CD1c-positive myeloid dendritic cell (primary cell): ENCODE measurements at regions not wholly inside any gene's neighbourhood (a gene's known extent, or its start where the extent isn't known, plus 50 kb on each side); places are given as distances from the start of the nearest gene placed in this dataset.

Experiments used
- DNase-seq: peaks from one replicate; pipeline ENCODE4 v3.0.0-alpha.2; 2016; ENCODE audit errors: extremely low spot score

GRCh38 chr4:132860976-132861375 lies 288.1 kb upstream of the PCDH10 start:
- DNase-seq = no peak

DNA sequence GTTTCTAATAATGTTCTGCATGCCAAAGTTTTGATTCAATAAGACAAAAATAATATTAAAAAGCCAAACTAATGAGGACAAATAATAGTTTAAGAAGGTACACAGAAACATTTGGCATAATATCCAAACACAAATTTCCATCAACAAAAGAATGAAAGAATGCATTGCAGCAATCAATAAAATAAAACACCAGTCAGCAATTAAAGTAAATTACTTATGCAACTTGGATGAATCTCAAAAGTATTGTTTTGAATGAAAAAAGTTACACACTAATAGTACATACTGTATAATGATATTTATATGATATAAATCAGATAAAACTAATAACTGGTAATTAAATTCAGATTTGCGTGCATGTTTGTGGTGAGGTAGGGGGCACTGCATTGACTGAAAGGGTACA lies 285.5 kb upstream of the PCDH10 start:
- DNase-seq = no peak

DNA sequence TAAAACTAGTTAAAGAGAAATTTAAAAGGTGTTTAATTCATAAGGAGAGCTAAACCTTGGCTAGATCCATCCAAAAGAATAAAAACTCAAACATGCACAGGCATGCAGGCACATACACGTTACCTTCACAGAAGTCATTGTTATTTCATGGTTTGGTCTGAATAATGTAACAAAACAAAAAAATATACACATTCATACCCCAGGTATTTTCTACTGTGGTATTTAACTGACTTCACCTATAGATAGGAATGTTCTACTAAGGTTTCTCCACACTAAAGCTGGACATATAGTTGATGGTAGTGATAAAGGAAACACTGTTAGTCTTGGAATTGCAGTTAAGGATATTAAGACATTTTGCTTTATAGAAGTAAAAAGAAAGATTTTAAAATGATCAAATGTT lies 283.6 kb upstream of the PCDH10 start:
- no peak for DNase-seq

GRCh38 chr4:132865922-132866321 lies 283.2 kb upstream of the PCDH10 start:
- no peak for DNase-seq

GRCh38 chr4:132866616-132867015 lies 282.5 kb upstream of the PCDH10 start:
- no peak for DNase-seq

DNA sequence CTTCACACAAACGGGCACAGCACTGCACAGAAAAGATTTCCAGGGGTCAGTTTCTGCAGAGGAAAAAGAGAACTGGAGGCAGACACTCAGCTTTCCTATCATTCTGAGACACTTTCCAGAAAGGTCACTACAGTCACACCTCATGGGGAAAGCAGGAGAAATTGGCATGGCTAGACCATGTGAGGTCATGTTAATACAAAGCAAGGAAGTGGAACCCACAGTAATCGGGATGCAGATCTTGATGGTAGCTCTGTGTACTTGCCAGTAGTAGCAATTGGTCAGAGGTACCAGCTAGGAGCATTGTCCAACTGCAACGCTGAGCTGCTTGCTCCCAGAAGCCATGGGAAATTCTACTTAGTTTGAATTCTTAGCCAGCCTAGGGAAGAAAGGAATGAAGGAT lies 255.3 kb upstream of the PCDH10 start:
- DNase-seq = no peak

DNA sequence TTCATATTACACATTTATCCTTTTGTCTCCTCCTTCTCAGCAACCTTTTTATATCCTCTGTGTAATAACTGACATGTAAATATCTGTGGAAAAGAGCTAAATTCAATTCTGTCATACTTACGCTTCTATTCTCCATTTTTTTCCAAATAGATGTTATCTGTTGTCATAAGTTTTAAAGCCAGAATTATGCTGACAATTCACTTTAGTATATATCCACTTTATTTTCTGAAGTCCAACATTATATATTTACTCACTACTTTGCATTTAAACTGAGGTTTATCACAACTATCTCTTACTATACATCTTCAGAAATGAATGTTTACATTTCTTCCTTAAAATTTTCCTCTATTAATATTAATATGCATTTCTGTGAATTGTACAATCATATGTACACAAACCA lies 247.9 kb upstream of the PCDH10 start:
- no peak for DNase-seq

GRCh38 chr4:132910229-132910748 lies 238.8 kb upstream of the PCDH10 start:
- DNase-seq = no peak

- DNase-seq = no peak
Measured at GRCh38 chr4:132918096-132918495, 231.0 kb upstream of the PCDH10 start.

GRCh38 chr4:132923516-132923915 lies 225.6 kb upstream of the PCDH10 start:
- DNase-seq = no peak

- no peak for DNase-seq
Measured at GRCh38 chr4:132934911-132935310, 214.2 kb upstream of the PCDH10 start.

DNA sequence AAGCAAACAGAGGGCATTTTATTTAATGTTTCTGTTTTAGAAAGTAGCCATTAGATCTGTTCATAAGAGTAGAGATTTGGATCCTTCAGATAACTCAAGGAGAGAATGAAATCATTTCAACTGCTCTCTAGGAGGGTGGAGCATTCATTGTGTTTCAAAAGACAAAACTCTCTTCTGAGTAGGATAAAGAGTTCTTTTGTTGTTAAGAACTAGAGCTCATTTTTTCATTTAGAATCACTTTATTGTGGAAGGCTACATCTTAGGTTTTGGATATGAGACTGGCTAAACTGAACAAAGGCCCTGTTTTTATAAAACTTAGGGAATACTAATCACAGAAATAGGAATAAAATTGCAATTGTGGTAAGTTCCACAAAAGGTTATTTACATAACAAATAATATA lies 193.9 kb upstream of the PCDH10 start:
- DNase-seq = no peak

- no peak for DNase-seq
Measured at GRCh38 chr4:132956962-132957361, 192.1 kb upstream of the PCDH10 start.

DNA sequence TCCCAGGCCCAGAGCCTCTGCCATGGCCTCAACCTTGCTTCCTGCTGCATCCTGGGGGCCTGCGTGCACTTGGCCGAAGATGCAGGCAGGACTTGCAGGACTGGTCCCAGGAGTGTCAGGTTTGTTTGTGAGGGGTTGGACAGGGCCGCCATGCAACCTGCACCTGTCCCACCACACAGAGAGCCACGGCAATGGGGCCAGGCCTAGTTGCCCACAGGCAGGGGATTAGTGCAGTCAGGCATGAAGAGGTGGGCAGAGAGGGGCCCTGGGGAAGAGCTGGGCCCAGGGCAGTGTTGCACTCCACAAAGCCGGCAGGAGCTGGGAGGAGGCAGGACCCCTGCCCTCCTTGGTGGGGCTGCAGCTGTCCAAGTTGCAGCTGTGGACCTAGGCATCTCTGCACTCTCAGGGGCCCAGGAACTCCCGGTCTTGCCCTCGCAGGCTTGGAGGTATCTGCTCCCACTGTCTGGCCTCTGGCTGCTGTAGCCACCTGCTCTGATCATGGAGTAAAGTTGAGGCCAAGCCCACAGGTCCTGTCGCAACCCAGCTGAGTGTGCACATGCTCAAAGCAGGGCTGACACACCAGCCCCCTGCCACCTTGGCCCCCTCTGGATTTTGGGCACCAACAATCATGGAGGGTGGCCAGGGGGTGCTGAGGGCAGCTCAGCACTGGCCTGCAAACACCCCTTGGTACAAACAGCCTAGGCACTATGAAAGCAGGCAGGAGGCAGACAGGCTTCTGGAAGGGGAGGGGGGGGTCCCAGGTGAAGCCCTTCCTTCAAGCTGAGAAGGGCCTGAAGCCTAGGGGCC lies 190.4 kb upstream of the PCDH10 start:
- DNase-seq = no peak

- no peak for DNase-seq
Measured at GRCh38 chr4:132981611-132982010, 167.5 kb upstream of the PCDH10 start.

- DNase-seq = no peak
Measured at GRCh38 chr4:132982151-132982550, 166.9 kb upstream of the PCDH10 start.

- DNase-seq = no peak
Measured at GRCh38 chr4:132991111-132991510, 158.0 kb upstream of the PCDH10 start.

DNA sequence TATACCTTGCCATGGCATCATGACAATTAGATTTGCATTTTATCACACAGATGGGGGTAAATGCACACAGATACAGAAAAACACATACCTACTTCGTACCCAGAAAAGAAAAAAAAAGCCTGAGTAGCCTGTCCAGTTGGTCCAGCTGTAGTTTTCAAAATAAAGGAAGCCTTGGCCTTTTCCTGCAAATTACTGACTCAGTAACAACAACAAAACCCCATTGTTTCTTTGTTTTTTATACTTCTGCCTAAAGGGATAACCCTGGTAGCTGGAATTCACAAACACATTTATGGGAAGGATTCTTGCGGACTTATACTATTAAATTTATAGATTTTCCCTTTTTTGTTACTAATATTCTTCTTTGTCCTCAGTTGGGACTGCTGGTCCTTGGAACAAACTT lies 156.4 kb upstream of the PCDH10 start:
- no peak for DNase-seq

DNA sequence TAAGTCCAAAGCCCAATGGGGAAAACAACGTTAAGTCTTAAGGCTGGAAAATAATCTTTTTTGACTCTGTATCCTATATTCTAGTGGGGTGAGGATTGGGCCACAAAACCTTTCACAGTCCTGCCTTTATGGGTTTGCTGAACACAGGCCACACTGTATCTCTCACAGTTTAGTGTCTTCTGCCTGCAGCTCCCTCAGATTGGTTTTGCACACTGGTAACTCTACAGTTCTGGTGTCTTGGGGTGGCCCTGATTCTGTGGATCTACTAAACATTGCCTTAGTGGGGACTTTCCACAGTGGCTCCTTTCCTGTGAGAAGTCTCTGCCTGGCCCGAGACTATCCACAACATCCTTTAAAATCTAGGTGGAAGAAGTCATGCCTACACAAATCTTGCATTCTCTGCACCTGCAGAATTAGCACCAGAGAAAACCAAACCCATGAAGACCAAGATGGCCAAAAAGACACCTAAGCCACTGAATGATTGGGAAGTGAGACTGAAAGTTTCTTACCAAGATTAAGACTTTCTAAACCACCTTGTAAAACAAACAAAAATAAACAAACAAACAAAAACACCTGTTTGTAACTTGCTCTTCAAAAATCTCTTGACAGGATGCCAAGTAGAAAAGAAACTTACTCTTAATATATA lies 150.4 kb upstream of the PCDH10 start:
- DNase-seq = no peak

- DNase-seq = no peak
Measured at GRCh38 chr4:133000012-133000411, 149.1 kb upstream of the PCDH10 start.

DNA sequence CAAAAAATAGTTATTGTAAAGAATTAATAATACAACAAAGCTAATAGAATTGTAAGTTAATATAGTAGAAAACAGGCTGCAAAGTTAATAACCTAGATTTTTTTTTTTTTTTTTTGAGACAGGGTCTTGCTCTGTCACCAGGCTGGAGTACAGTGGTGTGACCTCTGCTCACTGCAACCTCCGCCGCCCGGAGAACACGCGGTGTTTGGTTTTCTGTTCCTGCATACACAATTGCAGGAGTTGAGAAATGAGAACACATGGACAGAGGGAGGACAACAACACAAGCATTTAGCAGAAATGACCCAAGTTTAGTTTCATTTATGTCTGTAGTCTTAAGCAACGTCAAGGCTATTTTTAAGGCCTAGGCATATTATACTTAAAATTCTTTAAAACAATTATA lies 145.9 kb upstream of the PCDH10 start:
- DNase-seq = no peak

DNA sequence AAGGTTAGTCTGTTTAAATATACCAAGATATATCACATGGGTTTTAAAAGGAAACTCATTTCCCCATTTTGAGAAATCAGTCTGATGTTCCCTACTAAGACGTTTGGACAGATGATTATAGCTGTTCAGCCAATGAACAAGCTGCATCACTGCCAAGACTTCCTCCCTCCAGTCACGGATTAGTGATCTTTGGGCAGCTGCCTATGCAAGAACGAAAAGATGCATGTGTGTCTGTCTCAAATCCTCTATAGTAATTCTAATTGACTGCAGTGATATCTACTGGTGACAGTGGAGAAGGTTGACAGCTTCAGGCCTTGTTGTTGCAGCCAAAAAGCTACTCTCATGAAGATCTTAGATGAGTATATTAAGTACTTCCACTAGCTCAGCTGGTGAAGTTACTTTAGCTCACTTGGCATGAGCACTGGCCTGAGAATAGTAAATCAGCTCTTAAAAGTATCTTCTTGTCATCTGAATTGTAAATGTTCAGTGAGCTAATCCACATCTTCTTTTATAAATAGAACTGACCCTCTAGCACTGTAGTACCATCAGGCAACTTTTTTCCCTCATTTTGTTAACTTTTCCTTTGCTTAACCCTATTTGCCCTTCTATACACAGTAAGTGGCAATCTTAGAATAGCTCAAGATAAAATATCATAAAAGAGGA lies 134.5 kb upstream of the PCDH10 start:
- DNase-seq = no peak

GRCh38 chr4:133045288-133045687 lies 103.8 kb upstream of the PCDH10 start:
- no peak for DNase-seq
